GM12874 (cell line): ENCODE measurements at regions not wholly inside any gene's neighbourhood (a gene's known extent, or its start where the extent isn't known, plus 50 kb on each side); places are given as distances from the start of the nearest gene placed in this dataset.

Experiments used
- CTCF ChIP-seq: IDR thresholded peaks from 2 replicates; pipeline ENCODE4 v1.5.1; 2011; ENCODE audit warnings: low read depth, mild to moderate bottlenecking, control low read depth, low read length, moderate library complexity; ENCODE audit not compliant: insufficient read depth

DNA sequence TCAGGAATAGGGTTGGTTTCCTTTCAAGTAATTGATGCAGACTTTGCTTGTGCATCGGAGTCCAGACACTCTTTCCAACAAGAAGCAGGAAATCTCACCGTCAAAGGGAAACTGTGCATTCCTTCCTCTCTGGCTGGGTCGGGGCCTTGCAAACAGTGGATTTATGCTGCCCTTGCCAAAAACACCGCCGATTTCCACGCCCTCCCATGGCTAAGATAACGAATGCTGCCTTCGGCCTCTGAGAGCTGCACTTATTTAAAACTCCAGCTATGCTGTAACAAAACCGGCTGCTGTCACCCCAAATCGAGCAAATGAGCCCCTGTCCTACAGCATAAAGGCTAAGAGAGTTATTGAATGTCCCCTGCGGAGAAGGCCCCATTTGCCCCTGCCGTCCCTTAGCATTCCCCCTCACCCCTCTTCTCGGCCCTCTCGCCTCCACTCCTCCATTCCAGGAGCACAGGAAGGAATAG is 275.5 kb upstream of the IRX5 start:
- no peak for TF ChIP-seq CTCF

GRCh38 chr16:54654429-54654828 is 276.2 kb upstream of the IRX5 start:
- TF ChIP-seq CTCF, result no peak

DNA sequence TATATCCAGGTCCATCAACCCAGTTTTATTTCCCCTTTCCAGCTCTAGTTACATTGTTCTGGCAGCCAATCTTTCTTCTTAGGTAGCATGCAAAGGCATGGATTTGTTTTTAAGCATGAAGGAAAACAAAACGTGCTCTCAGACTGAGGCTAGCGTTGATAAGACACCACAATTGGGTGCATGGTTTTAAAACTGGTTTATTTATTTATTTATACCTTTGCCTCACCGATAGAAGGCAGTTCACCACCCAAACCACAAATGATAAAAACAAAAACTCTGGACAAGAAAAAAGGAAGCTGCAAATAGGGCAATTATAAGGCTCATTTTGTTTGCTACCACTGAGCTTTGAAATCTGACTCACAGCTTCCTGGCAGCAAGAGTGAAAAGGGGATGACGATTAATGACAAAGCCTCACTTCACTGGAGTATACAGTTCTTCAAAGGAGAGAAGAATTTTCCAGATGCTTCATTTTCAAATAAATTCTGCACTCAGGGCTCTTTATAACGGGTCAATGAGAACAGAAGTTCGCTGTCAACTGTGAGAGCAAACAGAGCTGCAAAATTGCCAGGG is 278.4 kb upstream of the IRX5 start:
- no peak for TF ChIP-seq CTCF

DNA sequence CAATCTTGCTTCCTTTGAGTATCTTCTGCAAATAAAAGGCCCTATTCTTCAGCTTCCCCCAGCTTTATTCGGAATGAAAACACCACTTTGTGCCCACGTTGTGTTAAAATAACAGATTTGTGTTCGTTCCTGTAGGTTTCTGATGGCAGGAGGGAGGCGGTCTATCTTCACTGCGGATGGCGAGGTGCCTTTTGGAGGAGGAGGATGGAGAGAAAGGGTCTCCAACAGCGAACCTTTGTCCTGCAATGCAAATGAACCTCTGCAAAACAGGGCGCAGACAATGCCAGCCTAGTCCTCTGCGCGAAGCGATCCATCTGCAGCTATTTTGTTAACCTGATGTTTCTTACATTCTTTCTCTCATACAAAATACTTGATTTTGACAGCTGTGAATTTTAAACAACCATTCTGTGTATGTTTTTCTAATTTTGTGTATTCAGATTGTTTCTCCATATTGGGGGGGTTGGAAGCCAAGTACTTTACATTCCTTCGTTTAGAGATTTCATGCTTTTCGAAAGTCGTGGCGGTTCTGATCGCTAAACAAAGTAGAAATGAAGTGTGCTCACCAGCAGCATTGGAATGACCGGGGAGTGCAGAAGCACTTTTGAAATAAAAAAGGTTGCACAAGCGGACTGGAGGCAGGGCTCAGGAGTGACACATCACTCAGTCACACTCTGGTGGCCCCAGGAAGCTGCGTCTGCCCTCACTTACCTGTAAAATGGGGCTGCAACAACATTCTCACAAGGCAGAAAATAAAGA is 279.0 kb upstream of the IRX5 start:
- TF ChIP-seq CTCF, result no peak

DNA sequence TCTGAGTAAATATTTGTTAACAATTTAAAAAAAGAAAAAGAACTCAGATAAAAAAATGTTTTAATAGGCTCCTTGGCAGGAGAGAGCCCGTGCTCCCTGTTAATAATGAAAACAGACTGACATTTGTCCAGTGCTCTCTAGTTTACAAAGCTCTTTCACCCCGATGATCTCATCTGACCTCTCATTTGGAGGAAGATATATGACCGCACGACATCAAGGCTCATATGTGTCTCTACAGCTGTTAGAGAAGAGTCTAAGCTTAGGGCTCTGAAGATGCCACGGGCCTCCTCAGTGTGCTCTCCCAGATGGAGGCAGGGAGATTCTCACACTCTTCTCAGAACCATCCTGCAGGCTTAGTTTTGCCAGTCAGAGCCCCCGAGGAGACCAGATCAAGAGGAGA is 280.8 kb upstream of the IRX5 start:
- TF ChIP-seq CTCF, result no peak

DNA sequence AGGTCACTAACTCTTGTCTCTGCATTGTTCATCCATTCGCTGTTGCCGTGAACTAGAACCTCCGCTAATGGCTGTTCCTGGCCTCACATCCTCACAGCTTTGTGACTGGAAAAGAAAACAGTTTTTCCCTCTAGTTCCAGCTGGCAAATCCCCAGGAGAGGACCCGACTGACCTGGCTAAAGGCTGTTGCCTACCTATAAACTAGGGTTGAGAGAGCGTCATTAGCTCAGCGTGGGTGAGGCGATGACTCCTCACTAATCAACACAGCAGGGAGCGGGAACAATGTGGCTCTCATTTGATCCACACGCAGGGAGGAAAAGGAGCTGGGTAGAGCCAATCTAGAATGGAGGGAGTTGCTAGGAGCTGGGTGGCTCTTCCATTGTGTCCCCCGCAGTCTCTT is 282.1 kb upstream of the IRX5 start:
- TF ChIP-seq CTCF, result no peak

DNA sequence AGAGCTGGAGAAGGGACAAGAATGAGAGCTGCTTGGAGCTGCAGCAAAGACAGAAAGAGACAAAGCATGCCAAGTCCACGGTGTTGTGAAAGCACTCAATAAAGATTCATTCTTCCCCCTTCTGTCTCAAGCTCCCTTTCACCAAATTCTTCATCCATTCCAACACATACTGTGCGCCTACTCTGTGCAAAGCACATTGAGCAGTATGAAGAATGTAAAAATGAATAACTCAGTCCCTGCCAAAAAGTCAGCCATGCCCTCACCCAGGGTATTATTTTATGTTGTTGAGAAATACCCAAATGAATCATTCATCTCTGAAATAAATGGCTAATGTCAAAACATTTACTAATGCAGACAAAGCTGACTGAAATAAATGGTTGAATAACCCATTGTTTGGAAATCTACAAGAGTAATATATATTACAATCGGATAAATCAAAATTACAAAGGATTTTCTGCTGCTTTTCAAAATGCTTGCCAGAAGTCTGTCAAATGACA is 282.9 kb upstream of the IRX5 start:
- TF ChIP-seq CTCF, result no peak
